Upper lobe of left lung (tissue), 6 donors: ENCODE measurements at regions not wholly inside any gene's neighbourhood (a gene's known extent, or its start where the extent isn't known, plus 50 kb on each side); places are given as distances from the start of the nearest gene placed in this dataset.
"Not testable (repeated sequence)": the region's sequence is repeated elsewhere in the genome, so short reads cannot be mapped to it uniquely, and the experiment has no call there.

Experiments
- ATAC-seq, 2 donors: fragments of 200-7000 bp; cut with Tn5 transposase; one replicate each; pipeline ENCODE4 v1.9.1; 2022; ENCODE audit warnings: mild to moderate bottlenecking in 2 of 2, moderate library complexity in 2 of 2; ENCODE audit not compliant: low FRiP score in 2 of 2
- DNase-seq, 2 donors: peaks; one replicate each; pipeline ENCODE4 v3.0.0-alpha.2; 2019 to 2020
- H3K27ac ChIP-seq, 4 donors: fragments of 200-600 bp; sonication (generic); one replicate each; pipeline ENCODE4 v1.5.1; 2016 to 2019
- H3K27me3 ChIP-seq, 4 donors: fragments of 200-600 bp; sonication (generic); one replicate each; pipeline ENCODE4 v1.5.1; 2017 to 2019
- H3K36me3 ChIP-seq, 4 donors: fragments of 200-600 bp; sonication (generic); one replicate each; pipeline ENCODE4 v1.5.1; 2016 to 2019
- H3K4me1 ChIP-seq, 4 donors: fragments of 200-600 bp; sonication (generic); one replicate each; pipeline ENCODE4 v1.5.1; 2018 to 2019
- H3K4me3 ChIP-seq, 4 donors: fragments of 200-600 bp; sonication (generic); one replicate each; pipeline ENCODE4 v1.5.1; 2017 to 2019; ENCODE audit warnings: mild to moderate bottlenecking in 2 of 4, moderate library complexity in 1 of 4
- H3K9me3 ChIP-seq, 4 donors: fragments of 200-600 bp; sonication (generic); one replicate each; pipeline ENCODE4 v1.5.1; 2018 to 2019
- EP300 ChIP-seq, 4 donors: sonication (generic); formaldehyde crosslinking; IDR thresholded peaks; one replicate each; pipeline ENCODE4 v1.5.1; 2017; ENCODE audit warnings: antibody characterized with exemption in 4 of 4, control low read depth in 2 of 4
- POLR2A ChIP-seq, 4 donors: fragments of 450-650 bp; IDR thresholded peaks; one replicate each; pipeline ENCODE4 v1.5.1; 2016 to 2017; ENCODE audit warnings: antibody characterized with exemption in 4 of 4, mild to moderate bottlenecking in 2 of 4
- POLR2AphosphoS5 ChIP-seq, 2 donors: sonication (generic); formaldehyde crosslinking; IDR thresholded peaks; one replicate each; pipeline ENCODE4 v1.5.1; 2017; ENCODE audit warnings: antibody characterized with exemption in 2 of 2
- WGBS, 2 donors: methylation state at CpG; one replicate each; pipeline ENCODE4 v1.1.5; 2017 to 2018; 5-methylcytosine and 5-hydroxymethylcytosine counted together
- TF ChIP-seq, protein P1 (sequence below), 6 experiments: fragments of 450-650 bp in 4 of 6; fragments of 200-600 bp in 2 of 6; sonication (generic) in 2 of 6; IDR thresholded peaks; one replicate each; pipeline ENCODE4 v1.5.1; 2016 to 2019; ENCODE audit warnings: antibody characterized with exemption in 6 of 6
- donor health status: DM: no; HTN: no; CAD: no; lungs with moderate emphysema.
- donor health status: DM: no; HTN: yes; CAD: no; lungs with severe emphysema.

- Histone ChIP-seq H3K4me1 (no peaks in the 10 kb centered on the region), H3K36me3 (no peaks in the 10 kb centered on the region), H3K27ac (no peak overlapping the region), H3K4me3 (no peak overlapping the region), H3K27me3 (no peaks in the 10 kb centered on the region), H3K9me3 (no peaks in the 10 kb centered on the region)
- 79 to 81% methylated on average over 8 of the region's 8 CpGs for WGBS, 2 donors
- ATAC-seq (no peak), DNase-seq (no peak)
- TF ChIP-seq POLR2AphosphoS5 (IDR thresholded peaks at IDR 0.05) = no peak
- TF ChIP-seq, protein P1, sequence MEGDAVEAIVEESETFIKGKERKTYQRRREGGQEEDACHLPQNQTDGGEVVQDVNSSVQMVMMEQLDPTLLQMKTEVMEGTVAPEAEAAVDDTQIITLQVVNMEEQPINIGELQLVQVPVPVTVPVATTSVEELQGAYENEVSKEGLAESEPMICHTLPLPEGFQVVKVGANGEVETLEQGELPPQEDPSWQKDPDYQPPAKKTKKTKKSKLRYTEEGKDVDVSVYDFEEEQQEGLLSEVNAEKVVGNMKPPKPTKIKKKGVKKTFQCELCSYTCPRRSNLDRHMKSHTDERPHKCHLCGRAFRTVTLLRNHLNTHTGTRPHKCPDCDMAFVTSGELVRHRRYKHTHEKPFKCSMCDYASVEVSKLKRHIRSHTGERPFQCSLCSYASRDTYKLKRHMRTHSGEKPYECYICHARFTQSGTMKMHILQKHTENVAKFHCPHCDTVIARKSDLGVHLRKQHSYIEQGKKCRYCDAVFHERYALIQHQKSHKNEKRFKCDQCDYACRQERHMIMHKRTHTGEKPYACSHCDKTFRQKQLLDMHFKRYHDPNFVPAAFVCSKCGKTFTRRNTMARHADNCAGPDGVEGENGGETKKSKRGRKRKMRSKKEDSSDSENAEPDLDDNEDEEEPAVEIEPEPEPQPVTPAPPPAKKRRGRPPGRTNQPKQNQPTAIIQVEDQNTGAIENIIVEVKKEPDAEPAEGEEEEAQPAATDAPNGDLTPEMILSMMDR (IDR thresholded peaks at IDR 0.05) = no peak
- TF ChIP-seq POLR2A (IDR thresholded peaks at IDR 0.05) = no peak
- no peak for TF ChIP-seq EP300 (IDR thresholded peaks at IDR 0.05)
These were observed 89.1 kb upstream of the SHISA6 start for GRCh38 chr17:11151818-11152425.

DNA sequence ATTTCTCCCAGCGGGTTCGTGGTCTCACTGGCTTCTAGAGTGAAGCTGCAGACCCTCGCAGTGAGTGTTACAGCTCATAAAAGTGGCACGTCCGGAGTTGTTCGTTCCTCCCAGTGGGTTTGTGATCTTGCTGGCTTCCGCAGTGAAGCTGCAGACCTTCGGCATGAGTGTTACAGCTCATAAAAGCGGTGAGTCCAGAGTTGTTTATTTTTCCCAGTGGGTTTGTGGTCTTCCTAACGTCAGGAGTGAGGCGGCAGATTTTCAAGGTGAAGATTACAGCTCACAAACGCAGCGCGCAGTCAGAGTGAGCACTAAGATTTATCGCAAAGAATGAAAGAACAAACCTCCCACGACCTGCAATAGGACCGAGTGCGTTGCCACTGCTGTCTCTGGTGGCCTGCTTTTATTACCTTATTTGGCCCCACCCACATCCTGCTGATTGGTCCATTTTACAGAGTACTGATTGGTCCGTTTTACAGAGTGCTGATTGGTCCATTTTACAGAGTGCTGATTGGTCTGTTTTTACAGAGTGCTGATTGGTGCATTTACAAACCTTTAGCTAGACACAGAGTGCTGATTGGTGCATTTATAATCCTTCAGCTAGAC is 90.0 kb upstream of the SHISA6 start:
- not testable (repeated sequence) for ATAC-seq

GRCh38 chr17:11144358-11145233 is 96.4 kb upstream of the SHISA6 start:
- DNase-seq = peak in 1 of 2 donors; percentile 24
- TF ChIP-seq, protein P1 (IDR thresholded peaks at IDR 0.05) = peak in 5 of 6 experiments; percentile 18 to 53 (median 43)
- TF ChIP-seq POLR2AphosphoS5 (IDR thresholded peaks at IDR 0.05) (no peak), EP300 (IDR thresholded peaks at IDR 0.05) (no peak), POLR2A (IDR thresholded peaks at IDR 0.05) (no peak)
- Histone ChIP-seq H3K36me3 (no peaks in the 10 kb centered on the region), H3K4me1 (no peaks in the 10 kb centered on the region), H3K27ac (no peak overlapping the region), H3K9me3 (no peaks in the 10 kb centered on the region), H3K4me3 (no peak overlapping the region), H3K27me3 (no peaks in the 10 kb centered on the region)
- ATAC-seq = peak; percentile 59 to 69
- WGBS, 2 donors = 39 to 41% methylated on average over 7 of the region's 7 CpGs

More for the DNA sequence above, 90.0 kb upstream of the SHISA6 start:
- H3K4me3 ChIP-seq, H3K9me3 ChIP-seq, H3K4me1 ChIP-seq, H3K27ac ChIP-seq, DNase-seq, H3K27me3 ChIP-seq, H3K36me3 ChIP-seq: not testable (repeated sequence)
- WGBS, 2 donors = 90 to 91% methylated on average over 19 of the region's 19 CpGs

GRCh38 chr17:11142231-11142630 is 98.8 kb upstream of the SHISA6 start:
- Histone ChIP-seq H3K4me3 (no peak overlapping the region), H3K27ac (no peak overlapping the region), H3K4me1 (no peaks in the 10 kb centered on the region), H3K27me3 (no peaks in the 10 kb centered on the region), H3K36me3 (no peaks in the 10 kb centered on the region), H3K9me3 (no peaks in the 10 kb centered on the region)
- TF ChIP-seq, protein P1 (IDR thresholded peaks at IDR 0.05) = no peak
- TF ChIP-seq POLR2AphosphoS5 (IDR thresholded peaks at IDR 0.05) = no peak
- no peak for TF ChIP-seq EP300 (IDR thresholded peaks at IDR 0.05)
- TF ChIP-seq POLR2A (IDR thresholded peaks at IDR 0.05) = no peak
- ATAC-seq = no peak
- WGBS, 2 donors = 46 to 49% methylated on average over 1 of the region's 1 CpG
- no peak for DNase-seq

DNA sequence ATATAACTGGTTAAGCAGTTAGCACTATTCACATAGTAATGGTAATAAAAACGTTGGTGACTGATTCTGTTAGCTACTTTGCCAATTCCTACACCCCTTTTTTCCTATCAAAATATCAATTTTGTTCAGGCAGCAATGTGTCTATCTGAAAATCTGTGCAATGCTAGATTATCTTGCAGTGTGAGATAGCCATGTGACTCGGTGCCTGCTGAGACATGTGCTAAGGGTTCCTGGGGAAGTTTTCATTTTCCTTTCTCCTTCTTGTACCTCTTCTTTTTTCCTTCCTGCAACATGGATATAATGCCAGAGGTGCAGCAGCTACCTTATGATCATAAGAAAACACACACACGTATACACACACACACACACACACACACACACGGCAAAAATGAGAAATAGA is 100.5 kb upstream of the SHISA6 start:
- Histone ChIP-seq H3K9me3 (no peaks in the 10 kb centered on the region), H3K4me1 (no peaks in the 10 kb centered on the region), H3K27me3 (no peaks in the 10 kb centered on the region), H3K4me3 (no peak overlapping the region), H3K27ac (no peak overlapping the region), H3K36me3 (no peaks in the 10 kb centered on the region)
- ATAC-seq (no peak), DNase-seq (no peak)
- WGBS, 2 donors = 55 to 60% methylated on average over 4 of the region's 4 CpGs
- TF ChIP-seq POLR2AphosphoS5 (IDR thresholded peaks at IDR 0.05) = no peak
- no peak for TF ChIP-seq POLR2A (IDR thresholded peaks at IDR 0.05)
- no peak for TF ChIP-seq EP300 (IDR thresholded peaks at IDR 0.05)
- TF ChIP-seq, protein P1 (IDR thresholded peaks at IDR 0.05) = no peak
